Ishikawa (cell line): ENCODE measurements at regions not wholly inside any gene's neighbourhood (a gene's known extent, or its start where the extent isn't known, plus 50 kb on each side); places are given as distances from the start of the nearest gene placed in this dataset.

Experiments
- CEBPB ChIP-seq: IDR thresholded peaks from 2 replicates; pipeline ENCODE4 v1.6.1; 2012
- CREB1 ChIP-seq: IDR thresholded peaks from 2 replicates; pipeline ENCODE4 v1.6.1; 2012; ENCODE audit warnings: low read depth
- EGR1 ChIP-seq: IDR thresholded peaks from 2 replicates; pipeline ENCODE4 v1.6.1; 2012
- EP300 ChIP-seq: IDR thresholded peaks from 2 replicates; pipeline ENCODE4 v1.6.1; 2012; ENCODE audit warnings: borderline replicate concordance
- FOXM1 ChIP-seq: IDR thresholded peaks from 2 replicates; pipeline ENCODE4 v1.6.1; 2012; ENCODE audit warnings: low read depth, borderline replicate concordance
- NFIC ChIP-seq: IDR thresholded peaks from 2 replicates; pipeline ENCODE4 v1.6.1; 2012
- RAD21 ChIP-seq: IDR thresholded peaks from 2 replicates; pipeline ENCODE4 v1.6.1; 2012; ENCODE audit warnings: low read depth
- REST ChIP-seq: IDR thresholded peaks from 2 replicates; pipeline ENCODE4 v1.6.1; 2012; ENCODE audit warnings: low read depth, mild to moderate bottlenecking
- TAF1 ChIP-seq: IDR thresholded peaks from 2 replicates; pipeline ENCODE4 v1.6.1; 2012; ENCODE audit warnings: low read depth, mild to moderate bottlenecking
- TCF12 ChIP-seq: IDR thresholded peaks from 2 replicates; pipeline ENCODE4 v1.6.1; 2012; ENCODE audit warnings: low read depth
- TEAD4 ChIP-seq: IDR thresholded peaks from 2 replicates; pipeline ENCODE4 v1.6.1; 2012
- USF1 ChIP-seq: IDR thresholded peaks from 2 replicates; pipeline ENCODE4 v1.6.1; 2012
- YY1 ChIP-seq: IDR thresholded peaks from 2 replicates; pipeline ENCODE4 v1.6.1; 2012; ENCODE audit warnings: low read depth
- ZBTB7A ChIP-seq: IDR thresholded peaks from 2 replicates; pipeline ENCODE4 v1.6.1; 2012; ENCODE audit warnings: low read depth
- TF ChIP-seq, protein P1 (sequence below): IDR thresholded peaks from 2 replicates; pipeline ENCODE4 v1.6.1; 2012

DNA sequence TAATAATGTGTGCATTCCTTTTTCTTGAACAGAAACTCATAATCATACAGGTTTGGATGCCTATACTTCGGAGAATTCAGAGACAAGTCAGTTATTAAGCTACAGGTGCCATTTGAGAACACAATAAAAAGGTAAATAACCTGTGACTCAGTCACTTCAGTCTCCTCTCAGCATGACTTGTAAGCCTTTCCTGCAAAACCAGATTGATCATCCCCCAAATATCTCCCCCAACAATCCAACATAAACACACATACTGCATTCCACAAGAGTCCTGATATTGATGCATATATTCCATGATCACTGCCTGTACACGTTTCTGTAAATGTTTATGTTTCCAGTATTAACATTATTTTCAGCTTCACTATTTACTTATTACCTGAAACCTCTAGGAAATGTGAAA, 110.8 kb downstream of the PWWP3B start:
- no peak for TF ChIP-seq REST
- TF ChIP-seq ZBTB7A: no peak
- no peak for TF ChIP-seq TCF12
- TF ChIP-seq YY1: no peak
- TF ChIP-seq USF1: no peak
- no peak for TF ChIP-seq EGR1
- no peak for TF ChIP-seq EP300
- no peak for TF ChIP-seq TAF1
- no peak for TF ChIP-seq NFIC
- TF ChIP-seq CEBPB: no peak
- TF ChIP-seq, protein P1, sequence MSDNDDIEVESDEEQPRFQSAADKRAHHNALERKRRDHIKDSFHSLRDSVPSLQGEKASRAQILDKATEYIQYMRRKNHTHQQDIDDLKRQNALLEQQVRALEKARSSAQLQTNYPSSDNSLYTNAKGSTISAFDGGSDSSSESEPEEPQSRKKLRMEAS: no peak
- TF ChIP-seq RAD21: no peak
- TF ChIP-seq TEAD4: no peak
- no peak for TF ChIP-seq CREB1
- no peak for TF ChIP-seq FOXM1

DNA sequence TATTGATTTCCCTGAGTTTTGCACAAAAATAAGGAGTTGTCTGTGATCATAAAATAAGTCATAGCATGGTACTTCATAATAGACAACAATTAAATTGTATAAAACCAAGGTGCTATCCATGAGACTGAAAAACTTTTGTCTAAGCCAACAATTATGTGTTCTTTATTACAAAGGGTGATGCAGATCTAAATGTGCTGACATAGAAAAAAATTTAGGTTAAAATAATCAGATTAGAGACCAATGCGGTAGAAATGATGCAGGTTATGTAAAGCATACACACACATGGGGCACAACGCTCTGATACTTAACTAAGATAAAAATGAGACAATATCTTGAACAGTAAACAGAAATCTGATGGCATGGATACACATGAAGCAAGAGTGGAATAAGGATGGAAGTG, 113.3 kb downstream of the PWWP3B start:
- TF ChIP-seq FOXM1 (no peak), TCF12 (no peak), EGR1 (no peak), TAF1 (no peak), YY1 (no peak), TEAD4 (no peak), CEBPB (no peak), CREB1 (no peak), ZBTB7A (no peak), REST (no peak), EP300 (no peak)

DNA sequence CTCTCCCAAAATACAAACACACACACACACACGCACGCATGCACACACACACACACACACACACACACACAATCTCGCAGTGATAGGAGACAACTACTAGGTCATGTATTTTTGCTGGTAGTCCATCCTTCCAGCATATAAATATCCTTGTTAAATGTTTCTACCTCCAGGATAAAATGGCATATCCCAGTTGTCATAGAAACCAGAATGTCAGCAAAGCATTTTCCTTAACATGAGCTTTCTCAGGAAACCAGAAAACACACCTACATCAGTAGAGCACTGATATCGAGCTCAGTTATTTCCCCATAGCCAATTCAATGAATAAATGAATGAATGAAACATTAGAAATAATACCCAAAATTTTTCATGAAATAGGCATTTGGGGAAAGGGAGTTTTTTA, 115.7 kb downstream of the PWWP3B start:
- TF ChIP-seq TEAD4 (no peak), EGR1 (no peak), TCF12 (no peak), FOXM1 (no peak), EP300 (no peak), REST (no peak), CREB1 (no peak), RAD21 (no peak), USF1 (no peak), CEBPB (no peak), NFIC (no peak), YY1 (no peak), ZBTB7A (no peak), TAF1 (no peak)
- TF ChIP-seq, protein P1: no peak

DNA sequence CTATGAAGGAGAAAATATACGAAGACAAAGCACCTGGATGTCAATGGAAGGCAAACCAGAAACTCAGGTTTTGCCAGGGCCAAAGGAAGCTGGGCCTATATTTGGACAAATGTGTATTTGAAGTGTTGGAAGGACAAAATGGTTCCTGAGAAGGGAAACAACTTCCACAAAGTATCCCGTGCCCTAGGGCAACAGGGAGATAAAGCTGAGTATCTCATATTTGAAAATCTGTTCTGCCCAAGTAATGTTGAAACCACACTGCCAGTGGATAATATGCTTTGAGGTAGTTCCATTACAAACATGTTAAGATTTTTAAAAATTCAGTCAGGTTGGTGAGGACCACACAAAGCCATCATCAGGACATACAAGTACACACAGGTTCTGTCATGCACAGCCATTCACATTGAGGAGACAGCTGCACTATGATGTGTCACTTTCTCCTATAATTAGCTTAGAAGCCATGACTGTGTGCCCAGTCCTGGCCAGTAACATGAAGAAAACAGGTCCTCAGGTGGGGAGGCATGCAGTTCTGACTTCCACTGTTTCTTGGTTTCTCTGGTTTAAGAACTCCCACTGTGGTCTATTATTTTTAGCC, 116.4 kb downstream of the PWWP3B start:
- TF ChIP-seq TEAD4: no peak
- TF ChIP-seq TAF1: no peak
- no peak for TF ChIP-seq FOXM1
- no peak for TF ChIP-seq RAD21
- TF ChIP-seq CEBPB: no peak
- TF ChIP-seq, protein P1: no peak
- TF ChIP-seq CREB1: no peak
- no peak for TF ChIP-seq USF1
- TF ChIP-seq TCF12: no peak
- TF ChIP-seq NFIC: no peak
